Natural killer cell treated with Interleukin-12 subunit alpha and Interleukin-12 subunit beta and Interleukin-15 and Interleukin-18, amount 100 ng/mL, for 72 hours (primary cell): ENCODE measurements at regions not wholly inside any gene's neighbourhood (a gene's known extent, or its start where the extent isn't known, plus 50 kb on each side); places are given as distances from the start of the nearest gene placed in this dataset.
"Not testable (repeated sequence)": the region's sequence is repeated elsewhere in the genome, so short reads cannot be mapped to it uniquely, and the experiment has no call there.

ENCODE experiments used
- ATAC-seq, 2 donors: fragments of 150-1000 bp; cut with Tn5 transposase in 1 of 2; sonication (Bioruptor Pico), chemical (Tn5 transposase) in 1 of 2; 2 replicates each; pipeline ENCODE4 v1.10.0; 2021
- DNase-seq: peaks from one replicate; pipeline ENCODE4 v3.0.0; 2022; ENCODE audit warnings: low spot score
- H3K27ac Mint-ChIP-seq, 2 donors: 1 replicate in 1 of 2; 2 replicates in 1 of 2; pipeline ENCODE4 v1.8.0; 2022; ENCODE audit warnings: mixed read lengths in 2 of 2, mild to moderate bottlenecking in 1 of 2, moderate library complexity in 1 of 2
- H3K27me3 Mint-ChIP-seq, 2 donors: 1 replicate in 1 of 2; 2 replicates in 1 of 2; pipeline ENCODE4 v1.8.0; 2022; ENCODE audit warnings: mixed read lengths in 2 of 2
- H3K36me3 Mint-ChIP-seq: one replicate; pipeline ENCODE4 v1.8.0; 2022; ENCODE audit warnings: mixed read lengths
- H3K4me1 Mint-ChIP-seq, 2 donors: 1 replicate in 1 of 2; 2 replicates in 1 of 2; pipeline ENCODE4 v1.8.0; 2022; ENCODE audit warnings: low read depth in 2 of 2, mixed read lengths in 2 of 2, mild to moderate bottlenecking in 1 of 2
- H3K4me3 Mint-ChIP-seq: one replicate; pipeline ENCODE4 v1.8.0; 2022; ENCODE audit warnings: mixed read lengths
- H3K9me3 Mint-ChIP-seq: 2 replicates; pipeline ENCODE4 v1.8.0; 2022; ENCODE audit warnings: mixed read lengths

DNA sequence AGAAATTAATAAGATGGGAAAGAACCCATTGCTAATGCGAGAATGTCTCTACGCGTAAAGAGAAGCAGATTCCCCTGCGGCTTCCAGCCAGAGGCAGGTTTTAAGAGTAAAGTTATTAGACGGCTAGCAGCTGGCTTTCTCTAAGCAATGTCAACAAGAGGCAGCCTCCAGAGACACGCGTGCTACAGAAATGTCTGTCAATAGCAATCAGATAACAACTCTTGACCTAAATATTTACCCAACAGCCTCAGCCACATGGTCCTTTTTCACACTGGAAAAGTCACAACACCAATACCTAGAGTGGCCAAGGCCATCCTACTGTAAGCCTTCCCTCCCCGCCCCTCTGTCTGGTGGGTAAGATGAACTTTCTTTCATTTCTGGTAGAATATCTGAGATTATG lies 146.0 kb upstream of the SFSWAP start:
- Mint-ChIP-seq H3K36me3 (no peaks in the 10 kb centered on the region), H3K27me3 (peaks cover 7 to 10% of the 10 kb centered on the region in 2 donors), H3K4me1 (peaks cover 0 to 3% of the 10 kb centered on the region in 2 donors), H3K9me3 (peaks cover 3% of the 10 kb centered on the region), H3K27ac (no peak overlapping the region), H3K4me3 (no peak overlapping the region)
- ATAC-seq (no peak), DNase-seq (no peak)

DNA sequence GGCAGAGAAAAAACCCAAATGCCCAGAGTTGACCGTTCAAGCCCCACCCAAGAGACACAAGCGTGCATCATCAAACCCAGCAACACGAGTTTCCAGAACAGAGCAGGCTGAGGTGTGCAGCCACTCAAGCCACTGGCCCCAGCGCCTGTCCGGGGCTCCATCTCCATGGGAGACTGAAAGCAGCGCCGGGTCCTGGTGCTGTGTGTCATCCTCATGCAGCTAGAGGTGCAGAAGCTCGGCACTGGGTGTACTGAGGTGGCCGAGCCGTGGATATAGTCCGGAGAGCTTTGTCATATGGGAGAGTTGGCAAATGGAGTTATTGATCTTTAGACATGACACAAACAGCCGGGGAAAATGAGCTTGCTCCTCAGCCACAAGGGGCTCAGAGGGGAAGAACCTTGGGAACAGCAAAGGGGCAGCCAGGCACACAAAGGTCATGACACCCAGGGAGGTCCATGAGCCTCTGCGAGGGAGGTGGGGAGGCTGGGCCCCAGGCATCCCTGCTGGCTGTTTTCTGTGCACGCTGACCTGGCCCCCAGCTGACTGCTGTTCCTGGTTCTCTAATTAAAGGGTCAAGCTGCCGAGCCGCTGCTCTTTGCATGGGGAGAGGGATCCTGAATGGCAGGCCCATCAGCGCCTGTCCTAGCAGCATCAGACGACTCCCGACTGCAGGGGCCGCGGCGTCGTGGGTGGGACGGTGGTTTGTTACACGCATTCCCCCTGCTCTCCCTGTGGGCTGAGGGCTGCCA lies 145.4 kb upstream of the SFSWAP start:
- no peak overlapping the region for H3K4me3 Mint-ChIP-seq
- H3K4me1 Mint-ChIP-seq, result no peaks in the 10 kb centered on the region
- no peak overlapping the region for H3K27ac Mint-ChIP-seq

GRCh38 chr12:131568336-131568735 lies 142.6 kb upstream of the SFSWAP start:
- no peak overlapping the region for H3K27ac Mint-ChIP-seq

More for the DNA sequence above, 145.4 kb upstream of the SFSWAP start:
- Mint-ChIP-seq H3K9me3 (peaks cover 3% of the 10 kb centered on the region), H3K27me3 (peaks cover 9 to 10% of the 10 kb centered on the region in 2 donors), H3K36me3 (no peaks in the 10 kb centered on the region)
- no peak for DNase-seq
- no peak for ATAC-seq

DNA sequence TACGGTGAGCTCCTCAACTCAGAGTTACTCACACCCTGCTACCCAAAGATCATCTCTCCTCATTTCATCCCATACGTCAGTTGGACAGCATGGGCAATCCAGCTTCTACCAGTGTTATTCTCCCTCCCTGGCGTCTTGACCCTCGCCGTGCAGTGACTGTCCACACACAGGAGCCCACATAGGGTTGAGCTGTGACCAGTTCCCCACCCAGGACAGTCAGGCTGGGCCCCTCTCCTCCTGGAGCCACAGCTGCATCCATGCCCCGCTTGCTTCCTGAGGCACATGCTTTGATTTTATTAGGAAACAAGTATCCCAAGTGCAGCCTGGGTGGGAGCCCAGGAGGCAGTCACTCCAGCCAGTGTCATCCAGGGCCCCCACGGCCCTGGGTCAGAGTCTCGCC lies 140.3 kb upstream of the SFSWAP start:
- peaks cover 3% of the 10 kb centered on the region for H3K9me3 Mint-ChIP-seq
- ATAC-seq, result no peak

More at GRCh38 chr12:131568336-131568735, 142.6 kb upstream of the SFSWAP start:
- Mint-ChIP-seq H3K27me3 (peaks cover 10 to 11% of the 10 kb centered on the region in 2 donors), H3K36me3 (no peaks in the 10 kb centered on the region), H3K4me1 (no peaks in the 10 kb centered on the region), H3K4me3 (no peak overlapping the region), H3K9me3 (peaks cover 3% of the 10 kb centered on the region)
- ATAC-seq (no peak), DNase-seq (no peak)

DNA sequence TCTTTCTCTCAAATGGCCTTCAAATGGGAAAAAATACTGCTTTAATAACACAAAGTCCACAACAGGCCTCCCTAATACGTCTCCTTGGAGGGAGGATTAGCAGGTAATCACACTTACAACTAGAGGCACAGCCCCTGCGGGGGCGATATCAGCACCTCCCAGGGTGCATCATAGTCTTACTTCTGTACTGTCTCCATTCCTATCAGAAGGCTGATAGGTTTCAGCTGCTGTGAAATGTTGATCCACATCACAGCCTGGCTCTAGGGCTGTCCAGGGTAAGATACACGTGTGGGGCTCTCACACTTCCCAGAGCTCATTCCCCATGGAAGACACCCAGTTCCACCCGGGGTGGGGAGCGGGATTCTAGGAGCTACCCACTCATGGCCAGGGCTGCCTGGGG lies 139.1 kb upstream of the SFSWAP start:
- ATAC-seq, result no peak
- Mint-ChIP-seq H3K9me3 (peaks cover 6% of the 10 kb centered on the region), H3K27me3 (peaks cover 10 to 11% of the 10 kb centered on the region in 2 donors), H3K36me3 (peaks cover 4% of the 10 kb centered on the region), H3K27ac (no peak overlapping the region), H3K4me1 (no peaks in the 10 kb centered on the region), H3K4me3 (no peak overlapping the region)
- DNase-seq, result no peak

More for the DNA sequence above, 140.3 kb upstream of the SFSWAP start:
- H3K36me3 Mint-ChIP-seq, result no peaks in the 10 kb centered on the region
- no peak for DNase-seq
- H3K4me1 Mint-ChIP-seq, result no peaks in the 10 kb centered on the region
- peaks cover 10 to 11% of the 10 kb centered on the region in 2 donors for H3K27me3 Mint-ChIP-seq
- no peak overlapping the region for H3K27ac Mint-ChIP-seq
- no peak overlapping the region for H3K4me3 Mint-ChIP-seq

GRCh38 chr12:131572626-131573025 lies 138.3 kb upstream of the SFSWAP start:
- no peak overlapping the region for H3K4me3 Mint-ChIP-seq
- ATAC-seq (no peak), DNase-seq (no peak)
- peaks cover 10 to 11% of the 10 kb centered on the region in 2 donors for H3K27me3 Mint-ChIP-seq
- H3K4me1 Mint-ChIP-seq, result no peaks in the 10 kb centered on the region
- H3K9me3 Mint-ChIP-seq, result peaks cover 6% of the 10 kb centered on the region
- peaks cover 4% of the 10 kb centered on the region for H3K36me3 Mint-ChIP-seq
- H3K27ac Mint-ChIP-seq, result no peak overlapping the region

- no peak for DNase-seq
- Mint-ChIP-seq H3K9me3 (peaks cover 3% of the 10 kb centered on the region), H3K36me3 (peaks cover 4% of the 10 kb centered on the region), H3K27ac (no peak overlapping the region), H3K4me3 (no peak overlapping the region), H3K4me1 (no peaks in the 10 kb centered on the region), H3K27me3 (peaks cover 9 to 13% of the 10 kb centered on the region in 2 donors)
- ATAC-seq, result no peak
These were observed 137.1 kb upstream of the SFSWAP start for GRCh38 chr12:131573631-131574394.

DNA sequence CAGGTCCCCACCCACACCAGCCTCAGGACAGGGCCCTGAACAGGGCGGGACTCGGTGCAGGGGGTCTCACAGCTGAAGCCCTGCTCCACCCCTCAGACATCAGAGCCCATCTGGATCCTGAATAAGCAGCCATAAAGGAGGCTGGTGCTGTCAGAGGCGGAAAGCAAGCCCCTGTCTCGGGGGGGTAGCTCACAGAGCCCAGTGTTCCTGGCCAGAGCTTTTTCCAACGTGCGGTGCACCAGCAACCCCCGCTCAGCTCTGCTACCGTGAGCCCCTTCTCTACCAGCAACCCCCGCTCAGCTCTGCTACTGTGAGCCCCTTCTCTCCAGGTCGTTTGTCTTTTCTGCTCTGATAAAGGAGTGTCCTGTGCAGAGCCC lies 136.5 kb upstream of the SFSWAP start:
- Mint-ChIP-seq H3K4me1 (no peaks in the 10 kb centered on the region), H3K36me3 (peaks cover 4% of the 10 kb centered on the region), H3K4me3 (no peak overlapping the region), H3K27me3 (peaks cover 15% of the 10 kb centered on the region in 2 donors), H3K9me3 (peaks cover 3% of the 10 kb centered on the region), H3K27ac (no peak overlapping the region)
- ATAC-seq, result no peak
- no peak for DNase-seq

DNA sequence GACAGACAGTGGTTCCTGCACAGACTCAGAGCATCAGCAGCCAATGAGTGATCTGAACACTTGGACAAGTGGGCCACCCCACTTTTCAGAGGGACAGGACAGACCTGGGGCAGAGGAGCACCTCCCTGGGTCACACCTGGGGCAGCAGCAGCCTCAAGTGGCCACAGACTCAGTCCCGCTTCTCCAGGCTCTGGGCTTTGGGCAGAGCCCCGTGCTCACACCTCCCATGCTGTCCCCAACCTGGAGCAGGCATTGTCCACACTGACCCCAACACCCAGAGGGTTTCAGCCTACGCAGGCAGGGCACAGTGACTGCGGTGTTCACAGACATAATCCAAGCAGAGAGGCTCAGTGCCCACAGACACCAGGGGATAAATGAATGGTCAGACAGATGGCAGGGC lies 135.5 kb upstream of the SFSWAP start:
- H3K36me3 Mint-ChIP-seq, result peaks cover 4% of the 10 kb centered on the region
- H3K9me3 Mint-ChIP-seq, result peaks cover 3% of the 10 kb centered on the region
- H3K27me3 Mint-ChIP-seq, result peaks cover 18 to 21% of the 10 kb centered on the region in 2 donors
- no peak overlapping the region for H3K27ac Mint-ChIP-seq
- no peak overlapping the region for H3K4me3 Mint-ChIP-seq
- no peak for DNase-seq
- no peaks in the 10 kb centered on the region for H3K4me1 Mint-ChIP-seq
- peak; percentile 34 to 55 for ATAC-seq

DNA sequence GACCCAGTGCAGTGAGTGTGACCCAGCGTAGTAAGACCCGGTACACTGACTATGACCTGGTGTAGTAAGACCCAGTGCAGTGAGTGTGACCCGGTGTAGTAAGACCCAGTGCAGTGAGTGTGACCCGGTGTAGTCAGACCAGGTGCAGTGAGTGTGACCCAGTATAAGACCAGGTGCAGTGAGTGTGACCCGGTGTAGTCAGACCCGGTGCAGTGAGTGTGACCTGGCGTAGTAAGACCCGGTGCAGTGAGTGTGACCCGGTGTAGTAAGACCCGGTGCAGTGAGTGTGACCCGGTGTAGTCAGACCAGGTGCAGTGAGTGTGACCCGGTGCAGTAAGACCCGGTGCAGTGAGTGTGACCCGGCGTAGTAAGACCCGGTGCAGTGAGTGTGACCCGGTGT lies 134.2 kb upstream of the SFSWAP start:
- H3K27me3 Mint-ChIP-seq, result peaks cover 15 to 21% of the 10 kb centered on the region in 2 donors
- not testable (repeated sequence) for DNase-seq, H3K4me1 Mint-ChIP-seq, H3K9me3 Mint-ChIP-seq, H3K4me3 Mint-ChIP-seq, H3K27ac Mint-ChIP-seq, H3K36me3 Mint-ChIP-seq, ATAC-seq

GRCh38 chr12:131577766-131578165 lies 133.1 kb upstream of the SFSWAP start:
- Mint-ChIP-seq H3K4me3 (no peak overlapping the region), H3K27me3 (peaks cover 14 to 25% of the 10 kb centered on the region in 2 donors), H3K4me1 (peaks cover 0 to 2% of the 10 kb centered on the region in 2 donors), H3K9me3 (peaks cover 3% of the 10 kb centered on the region), H3K27ac (no peak overlapping the region), H3K36me3 (peaks cover 4% of the 10 kb centered on the region)
- ATAC-seq (no peak), DNase-seq (no peak)

- H3K27ac Mint-ChIP-seq, result no peak overlapping the region
- peaks cover 14 to 37% of the 10 kb centered on the region in 2 donors for H3K27me3 Mint-ChIP-seq
- peaks cover 0 to 9% of the 10 kb centered on the region in 2 donors for H3K4me1 Mint-ChIP-seq
- peaks cover 4% of the 10 kb centered on the region for H3K36me3 Mint-ChIP-seq
- DNase-seq, result no peak
- H3K4me3 Mint-ChIP-seq, result no peak overlapping the region
- peaks cover 3% of the 10 kb centered on the region for H3K9me3 Mint-ChIP-seq
- no peak for ATAC-seq
These were observed 131.9 kb upstream of the SFSWAP start for GRCh38 chr12:131578828-131579470.

DNA sequence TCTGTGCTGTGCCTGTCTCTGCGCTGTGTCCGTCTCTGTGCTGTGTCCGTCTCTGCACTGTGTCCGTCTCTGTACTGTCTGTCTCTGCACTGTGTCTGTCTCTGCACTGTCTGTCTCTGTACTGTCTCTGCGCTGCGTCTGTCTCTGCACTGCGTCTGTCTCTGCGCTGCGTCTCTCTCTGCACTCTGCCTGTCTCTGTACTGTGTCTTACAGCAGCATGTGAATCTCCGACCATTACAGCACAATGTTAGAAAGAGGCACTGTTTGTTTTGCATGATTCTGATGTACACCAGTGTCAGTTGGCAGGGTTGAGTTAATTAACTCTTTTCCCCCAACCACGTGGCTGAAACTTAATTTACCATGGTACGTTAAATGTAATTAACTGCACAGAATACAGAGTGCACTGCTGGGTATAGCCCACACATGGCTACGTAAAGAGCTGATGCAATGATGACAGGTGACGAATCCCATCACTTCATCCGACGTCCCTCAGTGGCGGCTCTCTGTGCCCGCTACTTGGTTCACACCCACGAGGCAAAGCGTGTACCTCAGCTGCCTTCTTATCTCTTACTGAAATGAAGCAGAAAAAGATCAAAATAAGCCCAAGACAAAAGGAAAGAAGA lies 127.7 kb upstream of the SFSWAP start:
- no peaks in the 10 kb centered on the region for H3K36me3 Mint-ChIP-seq
- H3K27ac Mint-ChIP-seq, result peak overlapping the region in 1 of 2 donors; percentile 12
- H3K27me3 Mint-ChIP-seq, result peaks cover 12 to 40% of the 10 kb centered on the region in 2 donors
- H3K9me3 Mint-ChIP-seq, result no peaks in the 10 kb centered on the region
- H3K4me3 Mint-ChIP-seq, result no peak overlapping the region
- DNase-seq (no peak), ATAC-seq (no peak)
- peaks cover 0 to 9% of the 10 kb centered on the region in 2 donors for H3K4me1 Mint-ChIP-seq
